ENCODE measurements at regions not wholly inside any gene's neighbourhood (a gene's known extent, or its start where the extent isn't known, plus 50 kb on each side); places are given as distances from the start of the nearest gene placed in this dataset.

DNA sequence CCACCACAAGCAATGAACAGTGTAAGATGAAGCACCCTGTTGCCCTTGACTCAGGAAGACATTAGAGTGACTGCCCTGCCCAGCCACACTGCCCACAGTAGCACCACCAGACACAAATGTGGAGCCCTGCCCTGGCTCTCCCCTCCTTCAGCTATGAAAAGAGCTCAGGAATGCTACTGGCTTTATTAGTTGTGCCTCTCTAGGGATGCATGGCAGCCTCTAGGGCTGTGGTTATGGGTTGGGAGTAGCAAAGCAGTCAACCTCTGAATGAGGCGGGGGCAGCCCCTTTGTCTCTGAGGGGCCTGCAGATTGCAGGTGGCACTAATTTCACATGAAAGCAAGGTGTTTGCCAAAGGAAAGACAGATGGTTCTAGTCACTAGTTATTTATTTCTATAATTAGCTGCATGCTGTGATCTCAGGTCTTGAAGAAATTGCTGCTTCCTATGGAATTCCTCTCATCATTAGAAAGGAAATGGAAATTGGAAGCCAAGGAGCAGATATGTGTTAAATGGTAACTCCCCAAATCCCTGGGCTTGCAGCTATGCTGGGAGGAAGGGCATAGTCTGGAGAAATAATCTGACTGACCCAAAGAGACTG lies 259.4 kb downstream of the TLR4 start:
- H3K27me3 ChIP-seq (ENCODE audit: control insufficient read depth, extremely low read depth, insufficient read depth, low read length) = no peaks in the 10 kb centered on the region
- H2AFZ ChIP-seq (ENCODE audit: control insufficient read depth, low read length) = no peak overlapping the region
- H3K79me2 ChIP-seq (ENCODE audit: control insufficient read depth, insufficient read depth, low read length) = no peaks in the 10 kb centered on the region
- no peak overlapping the region for H3K9ac ChIP-seq (ENCODE audit: control insufficient read depth, extremely low read depth, insufficient read depth, low read length)
- dilution Hi-C loops (cut with MboI; ENCODE audit: extremely low pct_ligation_motif_present, low sequenced_read_pairs) = no loop called here
- H3K4me2 ChIP-seq (ENCODE audit: control insufficient read depth, extremely low read depth, insufficient read depth, low read depth, low read length) = no peak overlapping the region
- no peak for DNase-seq (ENCODE audit: low read depth, low spot score)
- TF ChIP-seq EZH2 (IDR thresholded peaks at IDR 0.05; ENCODE audit: low read length) = no peak
- TF ChIP-seq, protein P1, sequence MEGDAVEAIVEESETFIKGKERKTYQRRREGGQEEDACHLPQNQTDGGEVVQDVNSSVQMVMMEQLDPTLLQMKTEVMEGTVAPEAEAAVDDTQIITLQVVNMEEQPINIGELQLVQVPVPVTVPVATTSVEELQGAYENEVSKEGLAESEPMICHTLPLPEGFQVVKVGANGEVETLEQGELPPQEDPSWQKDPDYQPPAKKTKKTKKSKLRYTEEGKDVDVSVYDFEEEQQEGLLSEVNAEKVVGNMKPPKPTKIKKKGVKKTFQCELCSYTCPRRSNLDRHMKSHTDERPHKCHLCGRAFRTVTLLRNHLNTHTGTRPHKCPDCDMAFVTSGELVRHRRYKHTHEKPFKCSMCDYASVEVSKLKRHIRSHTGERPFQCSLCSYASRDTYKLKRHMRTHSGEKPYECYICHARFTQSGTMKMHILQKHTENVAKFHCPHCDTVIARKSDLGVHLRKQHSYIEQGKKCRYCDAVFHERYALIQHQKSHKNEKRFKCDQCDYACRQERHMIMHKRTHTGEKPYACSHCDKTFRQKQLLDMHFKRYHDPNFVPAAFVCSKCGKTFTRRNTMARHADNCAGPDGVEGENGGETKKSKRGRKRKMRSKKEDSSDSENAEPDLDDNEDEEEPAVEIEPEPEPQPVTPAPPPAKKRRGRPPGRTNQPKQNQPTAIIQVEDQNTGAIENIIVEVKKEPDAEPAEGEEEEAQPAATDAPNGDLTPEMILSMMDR (optimal IDR thresholded peaks at IDR 0.05 in 1 of 3, IDR thresholded peaks at IDR 0.05 in 1 of 3, conservative IDR thresholded peaks at IDR 0.05 in 1 of 3; ENCODE audit: extremely low read depth in 1 of 3, insufficient read depth in 2 of 3, low read length in 3 of 3) = no peak
- no peak overlapping the region for H3K4me3 ChIP-seq (ENCODE audit: control insufficient read depth in 2 of 3, extremely low read depth in 1 of 3, insufficient read depth in 2 of 3, low read depth in 1 of 3, low read length in 3 of 3)
- H3K9me3 ChIP-seq (ENCODE audit: control insufficient read depth, low read depth, low read length) = peaks cover 2% of the 10 kb centered on the region
- no peaks in the 10 kb centered on the region for H3K36me3 ChIP-seq (ENCODE audit: control insufficient read depth in 2 of 2, extremely low read depth in 1 of 2, insufficient read depth in 2 of 2, low read length in 2 of 2)
- no peaks in the 10 kb centered on the region for H3K4me1 ChIP-seq (ENCODE audit: control insufficient read depth, extremely low read depth, insufficient read depth, low read length)
- H4K20me1 ChIP-seq (ENCODE audit: control insufficient read depth, extremely low read depth, insufficient read depth, low read length) = no peaks in the 10 kb centered on the region
- no peaks in the 10 kb centered on the region for H3K9me1 ChIP-seq (ENCODE audit: control insufficient read depth, extremely low read depth, insufficient read depth, low read length)
- H3K27ac ChIP-seq (ENCODE audit: control insufficient read depth, insufficient read depth, low read length) = no peak overlapping the region
- no peak for FAIRE-seq

DNA sequence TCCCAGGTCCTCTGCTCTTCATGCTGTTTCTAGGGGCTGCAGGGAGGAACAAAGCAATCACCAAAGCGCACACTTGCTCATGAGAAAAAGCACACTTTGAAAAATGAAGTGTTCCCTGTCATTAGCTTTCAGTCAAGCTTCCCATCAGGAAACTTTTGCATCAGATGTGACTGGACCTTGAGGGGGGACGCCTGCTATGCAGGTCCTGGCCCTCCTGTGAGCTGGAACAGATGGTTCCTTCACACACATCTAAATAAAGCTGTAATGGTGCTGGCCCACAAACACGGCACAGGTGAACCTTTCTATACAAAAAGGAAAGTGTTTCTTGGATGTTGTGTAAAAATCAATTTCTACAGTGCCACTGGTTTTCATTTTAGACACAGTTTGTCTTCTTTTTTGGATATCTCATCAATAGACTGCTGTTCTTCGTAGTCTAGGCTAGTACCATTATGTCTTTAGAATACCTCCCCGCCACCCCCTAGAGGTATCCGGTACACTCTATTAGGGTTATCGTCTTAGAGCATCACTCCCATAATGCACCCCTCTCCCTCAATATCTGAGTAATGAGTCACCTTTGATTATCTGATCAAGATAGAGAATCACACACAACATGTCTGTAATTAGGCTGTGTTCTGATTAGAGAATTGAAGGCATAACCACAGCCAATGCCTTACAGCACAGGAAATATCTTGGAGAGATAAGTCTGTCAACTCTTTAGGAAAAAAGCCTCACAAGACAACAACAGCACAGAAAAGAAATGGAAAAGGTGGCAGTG lies 266.3 kb downstream of the TLR4 start:
- TF ChIP-seq, protein P1 (optimal IDR thresholded peaks at IDR 0.05 in 1 of 3, IDR thresholded peaks at IDR 0.05 in 1 of 3, conservative IDR thresholded peaks at IDR 0.05 in 1 of 3; ENCODE audit: extremely low read depth in 1 of 3, insufficient read depth in 2 of 3, low read length in 3 of 3) = no peak
- TF ChIP-seq EZH2 (IDR thresholded peaks at IDR 0.05; ENCODE audit: low read length) = no peak
- no peaks in the 10 kb centered on the region for H3K79me2 ChIP-seq (ENCODE audit: control insufficient read depth, insufficient read depth, low read length)
- no peaks in the 10 kb centered on the region for H3K27me3 ChIP-seq (ENCODE audit: control insufficient read depth, extremely low read depth, insufficient read depth, low read length)
- H2AFZ ChIP-seq (ENCODE audit: control insufficient read depth, low read length) = no peak overlapping the region
- H3K4me3 ChIP-seq (ENCODE audit: control insufficient read depth in 2 of 3, extremely low read depth in 1 of 3, insufficient read depth in 2 of 3, low read depth in 1 of 3, low read length in 3 of 3) = no peak overlapping the region
- no peaks in the 10 kb centered on the region for H3K4me1 ChIP-seq (ENCODE audit: control insufficient read depth, extremely low read depth, insufficient read depth, low read length)
- H3K27ac ChIP-seq (ENCODE audit: control insufficient read depth, insufficient read depth, low read length) = no peak overlapping the region
- H4K20me1 ChIP-seq (ENCODE audit: control insufficient read depth, extremely low read depth, insufficient read depth, low read length) = no peaks in the 10 kb centered on the region
- no peaks in the 10 kb centered on the region for H3K9me1 ChIP-seq (ENCODE audit: control insufficient read depth, extremely low read depth, insufficient read depth, low read length)
- H3K9me3 ChIP-seq (ENCODE audit: control insufficient read depth, low read depth, low read length) = peaks cover 2% of the 10 kb centered on the region
- FAIRE-seq (no peak), DNase-seq (ENCODE audit: low read depth, low spot score) (no peak)
- H3K9ac ChIP-seq (ENCODE audit: control insufficient read depth, extremely low read depth, insufficient read depth, low read length) = no peak overlapping the region
- H3K4me2 ChIP-seq (ENCODE audit: control insufficient read depth, extremely low read depth, insufficient read depth, low read depth, low read length) = no peak overlapping the region
- dilution Hi-C loops (cut with MboI; ENCODE audit: extremely low pct_ligation_motif_present, low sequenced_read_pairs) = no loop called here
- H3K36me3 ChIP-seq (ENCODE audit: control insufficient read depth in 2 of 2, extremely low read depth in 1 of 2, insufficient read depth in 2 of 2, low read length in 2 of 2) = no peaks in the 10 kb centered on the region
